ENCODE measurements at regions not wholly inside any gene's neighbourhood (a gene's known extent, or its start where the extent isn't known, plus 50 kb on each side); places are given as distances from the start of the nearest gene placed in this dataset.
"Not testable (repeated sequence)": the region's sequence is repeated elsewhere in the genome, so short reads cannot be mapped to it uniquely, and the experiment has no call there.

DNA sequence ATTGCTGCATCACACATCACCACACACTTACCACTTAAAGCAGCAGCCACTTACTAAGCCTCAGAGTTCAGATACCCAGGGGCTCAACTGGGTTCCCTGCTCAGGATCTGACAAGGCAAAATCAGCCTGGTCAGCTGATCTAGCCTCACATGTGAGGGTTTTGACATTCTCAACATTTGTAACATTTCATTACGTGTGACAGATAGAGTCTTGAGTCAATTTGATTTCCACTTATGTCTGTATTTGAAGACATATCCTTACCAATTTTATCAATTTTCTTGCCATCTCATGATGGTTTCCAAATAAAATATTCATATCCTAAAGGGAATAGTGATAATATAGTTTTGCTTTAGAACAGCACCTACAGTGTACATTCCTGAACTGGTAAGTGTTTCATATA is 494.7 kb upstream of the PFKP start:
- no peak for DNase-seq

DNA sequence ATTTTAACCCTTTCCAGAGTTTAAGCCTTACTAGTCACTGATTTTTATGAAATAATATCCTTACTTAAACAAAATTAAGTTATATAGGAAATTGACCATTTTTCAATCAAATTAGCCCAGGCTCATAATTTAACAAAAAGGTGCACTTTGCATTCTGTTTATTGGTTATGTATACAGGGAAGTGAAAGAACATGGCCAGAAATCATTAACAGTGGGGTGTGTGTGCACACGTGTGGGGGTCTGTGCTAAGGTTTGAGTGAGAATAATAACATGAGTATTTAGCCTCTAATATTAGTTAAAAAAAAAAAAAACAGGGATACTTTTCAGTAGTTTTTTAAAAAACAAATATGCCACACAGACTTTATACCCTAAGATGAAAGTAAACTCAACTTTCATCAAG is 510.5 kb upstream of the PFKP start:
- no peak for DNase-seq

DNA sequence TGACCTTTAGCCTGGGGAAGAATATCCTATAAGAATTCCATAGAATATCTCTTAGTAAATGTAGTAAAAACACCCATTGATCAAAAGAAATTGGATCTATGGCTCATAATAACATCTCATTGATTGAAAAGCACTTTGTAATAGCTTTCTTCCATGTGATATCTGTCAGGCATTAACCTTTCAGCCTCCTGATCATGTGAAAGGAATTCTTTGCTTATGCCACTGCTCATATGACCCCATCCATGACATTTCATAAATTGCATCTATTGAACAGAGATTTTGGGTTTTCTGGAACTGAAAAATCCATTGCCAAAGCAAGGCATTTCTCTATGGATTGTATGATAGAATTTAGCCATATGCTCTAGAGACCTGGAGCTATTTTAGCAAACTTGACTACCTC is 519.3 kb upstream of the PFKP start:
- DNase-seq = no peak

DNA sequence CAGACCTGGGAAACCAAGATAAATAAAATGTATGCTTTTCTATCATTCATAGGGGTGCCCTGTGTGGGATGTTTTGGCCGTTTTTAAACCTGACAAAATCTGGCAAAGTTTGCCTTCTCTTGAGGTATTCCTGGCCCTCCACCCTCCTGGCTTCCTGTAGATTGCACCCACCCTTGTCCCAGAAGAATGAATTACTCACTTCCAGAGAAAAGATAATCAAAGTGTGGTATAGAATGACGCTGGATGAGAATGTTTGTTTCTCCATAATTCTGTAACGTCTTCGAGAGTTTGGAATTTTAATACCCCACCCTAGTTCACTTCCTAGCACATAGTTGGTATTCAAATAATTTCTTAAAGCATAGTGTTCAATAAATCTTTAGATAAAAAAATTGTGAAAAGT is 519.7 kb upstream of the PFKP start:
- DNase-seq = no peak

DNA sequence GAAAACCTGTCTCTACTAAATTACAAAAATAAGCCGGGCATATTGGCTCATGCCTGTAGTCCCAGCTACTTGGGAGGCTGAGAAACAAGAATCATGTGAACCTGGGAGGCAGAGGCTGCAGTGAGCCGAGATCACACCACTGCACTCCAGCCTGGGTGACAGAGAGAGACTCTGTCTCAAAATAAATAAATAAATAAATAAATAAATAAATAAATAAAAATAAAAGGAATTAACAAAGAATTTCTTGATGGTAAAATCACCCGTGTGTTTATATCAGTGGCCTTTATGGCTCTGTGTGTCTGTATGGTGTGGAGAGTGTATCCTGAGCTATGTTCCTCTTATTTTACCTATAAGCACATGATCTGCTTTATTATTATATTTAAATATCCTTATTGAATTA is 520.5 kb upstream of the PFKP start:
- DNase-seq = not testable (repeated sequence)

DNA sequence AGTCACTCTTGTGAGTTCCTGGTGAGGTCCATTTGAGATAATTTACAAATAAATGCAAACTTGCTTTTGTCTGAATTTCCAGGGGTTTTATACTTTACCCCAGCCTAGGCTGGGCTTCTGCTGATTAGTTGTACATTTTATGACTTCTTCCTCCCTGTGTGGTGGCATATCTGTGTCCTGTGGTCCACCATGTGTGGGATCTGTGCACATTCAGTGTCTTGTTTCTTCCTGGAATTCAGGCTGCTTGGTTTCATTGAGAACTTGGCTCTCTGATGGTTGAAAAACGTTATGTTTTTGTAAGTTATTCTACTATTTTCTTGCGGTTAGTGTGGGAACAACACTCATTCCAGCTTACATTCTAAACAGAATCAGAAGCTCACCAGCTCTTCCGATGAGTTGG is 523.4 kb upstream of the PFKP start:
- no peak for DNase-seq

DNA sequence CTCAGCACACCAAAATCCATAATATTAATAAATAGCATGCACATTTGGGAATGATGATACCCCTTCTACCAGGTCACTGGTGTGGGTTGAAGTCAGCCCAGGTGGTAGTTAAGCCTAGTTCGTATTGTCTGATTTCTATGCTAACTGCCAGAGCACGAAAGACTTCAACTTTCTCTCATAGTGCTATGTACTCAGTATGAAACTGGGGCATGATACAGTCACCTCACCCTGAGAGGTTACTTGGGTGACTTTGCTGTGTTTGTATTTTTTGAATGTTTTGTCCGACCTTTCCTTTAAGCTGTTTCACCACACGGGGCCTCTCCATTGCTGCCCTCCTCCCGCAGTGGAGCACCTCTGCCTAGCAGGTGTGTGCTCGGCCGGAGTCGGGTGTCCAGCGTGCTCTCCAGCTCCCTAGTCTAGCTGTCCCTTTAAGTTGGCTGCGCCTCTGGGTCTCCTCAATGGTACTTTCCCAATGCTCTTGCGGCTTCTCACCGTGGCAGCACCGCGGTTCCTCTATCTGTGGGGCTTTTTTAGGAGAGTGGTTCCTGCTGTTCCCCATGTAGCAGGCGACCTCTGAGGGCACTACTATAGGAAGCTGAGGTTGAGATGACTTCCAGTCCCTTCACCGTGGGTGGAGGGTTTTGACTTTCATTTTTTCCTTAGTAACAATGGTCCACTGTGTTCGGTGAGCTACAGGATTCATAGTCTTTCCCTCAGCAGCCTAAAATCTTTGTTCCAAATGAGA is 524.0 kb upstream of the PFKP start:
- no peak for DNase-seq

DNA sequence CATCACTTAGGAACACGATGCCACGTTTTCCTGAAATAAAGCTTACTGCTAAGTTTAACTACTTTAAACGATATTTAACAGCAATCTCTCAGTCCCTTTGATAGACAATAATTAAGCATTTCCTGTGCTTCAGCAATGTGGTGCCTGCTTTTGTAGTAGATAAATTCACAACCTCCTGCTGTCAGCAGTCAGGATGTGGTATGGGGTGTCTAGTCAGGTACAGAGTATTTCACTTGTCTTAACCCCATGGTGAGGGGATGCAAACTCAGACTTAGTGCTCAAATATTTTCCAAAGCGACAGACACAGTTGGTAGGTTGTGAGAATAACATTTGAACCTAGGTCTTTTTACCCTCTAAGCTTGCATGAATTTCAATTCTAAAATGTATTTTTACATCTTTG is 526.2 kb upstream of the PFKP start:
- DNase-seq = no peak

DNA sequence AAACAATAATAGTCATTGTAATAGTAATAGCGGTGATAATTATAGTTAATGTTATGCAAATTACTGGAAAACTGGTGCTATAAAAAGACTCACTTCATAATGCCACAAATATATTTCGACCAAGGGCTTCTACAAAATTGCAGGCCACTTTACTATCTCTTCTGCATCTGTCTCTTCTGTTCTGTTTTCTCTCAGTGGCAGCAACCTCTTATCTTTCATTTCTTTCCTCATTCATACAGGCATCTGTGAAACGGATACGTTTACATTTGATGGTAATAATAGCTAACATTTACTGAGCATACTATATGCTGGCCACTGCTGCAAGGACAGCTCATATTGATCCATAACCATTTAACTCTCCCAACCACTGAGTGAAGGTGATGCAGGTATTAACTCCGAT is 537.4 kb upstream of the PFKP start:
- no peak for DNase-seq

DNA sequence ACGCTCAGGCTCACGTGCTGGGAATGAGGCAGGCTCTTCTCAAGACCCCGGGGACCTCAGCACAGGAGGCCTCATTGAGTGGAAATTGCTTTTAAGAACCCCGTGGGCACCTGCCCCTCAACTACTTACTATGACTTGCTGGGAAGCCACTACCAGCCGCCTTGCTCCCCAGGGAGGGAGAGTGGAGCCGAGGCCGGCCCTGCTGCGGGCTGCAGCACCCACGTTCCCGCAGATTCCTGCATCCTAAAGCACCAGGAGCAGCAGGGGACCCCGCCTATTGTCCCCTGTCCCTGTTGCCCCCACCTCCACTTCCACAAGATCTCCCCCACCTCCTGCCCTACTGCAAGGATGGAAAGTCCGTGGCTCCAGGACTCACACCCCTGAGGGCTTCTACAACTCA is 541.6 kb upstream of the PFKP start:
- DNase-seq = no peak

DNA sequence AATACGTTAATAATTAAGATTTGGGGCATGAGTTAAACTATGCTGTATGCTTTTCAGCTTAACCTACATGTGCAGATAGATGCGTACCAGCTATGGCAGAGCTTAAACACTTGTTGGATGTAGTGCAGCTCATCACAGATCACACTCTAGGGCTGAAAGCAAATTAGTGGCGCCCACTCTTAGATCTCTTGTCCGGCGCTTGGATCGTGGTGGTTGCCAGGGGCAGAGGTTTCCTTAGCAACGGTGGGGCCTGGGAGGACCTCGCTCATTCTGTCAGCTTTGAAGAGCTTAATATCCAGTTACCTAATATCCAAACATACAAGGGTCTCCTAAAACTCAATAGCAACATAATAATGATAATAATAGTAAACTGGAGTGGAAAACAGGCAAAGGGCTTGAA is 548.2 kb upstream of the PFKP start:
- no peak for DNase-seq

DNA sequence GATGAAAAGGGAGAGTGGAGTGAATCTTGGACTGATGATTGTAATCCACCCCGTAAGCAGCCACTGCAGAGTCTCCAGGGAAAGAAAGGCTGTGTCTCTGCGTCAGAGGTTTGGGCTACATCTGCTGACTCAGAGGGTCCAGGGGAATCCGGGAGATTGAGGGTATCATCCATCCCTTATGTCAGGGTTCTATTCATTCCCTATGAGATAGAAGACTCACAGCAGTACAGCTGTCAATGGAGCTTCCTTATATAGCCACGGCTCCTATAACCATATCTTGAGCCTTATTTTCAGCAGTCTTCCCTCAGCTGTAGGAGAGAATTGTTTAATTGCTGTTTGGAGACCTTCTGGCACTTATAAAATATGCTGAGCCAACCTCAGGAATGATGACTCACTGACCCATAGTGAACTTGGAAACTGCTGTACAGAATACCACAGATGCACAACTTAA is 558.2 kb upstream of the PFKP start:
- DNase-seq = no peak

DNA sequence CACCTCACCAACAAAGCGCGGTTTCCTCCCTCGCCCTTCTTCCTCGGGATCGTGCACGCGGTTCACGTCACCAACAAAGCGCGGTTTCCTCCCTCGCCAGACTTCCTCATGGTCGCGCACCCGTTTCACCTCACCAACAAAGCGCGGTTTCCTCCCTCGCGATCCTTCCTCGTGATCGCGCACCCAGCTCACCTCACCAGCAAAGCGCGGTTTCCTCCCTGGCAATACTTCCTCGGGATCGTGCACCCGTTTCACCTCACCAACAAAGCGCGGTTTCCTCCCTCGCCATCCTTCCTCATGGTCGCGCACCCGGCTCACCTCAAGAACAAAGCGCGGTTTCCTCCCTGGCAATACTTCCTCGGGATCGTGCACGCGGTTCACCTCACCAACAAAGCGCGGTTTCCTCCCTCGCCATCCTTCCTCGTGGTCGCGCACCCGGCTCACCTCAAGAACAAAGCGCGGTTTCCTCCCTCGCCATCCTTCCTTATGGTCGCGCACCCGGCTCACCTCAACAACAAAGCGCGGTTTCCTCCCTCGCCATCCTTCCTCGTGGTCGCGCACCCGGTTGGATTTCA is 565.9 kb upstream of the PFKP start:
- DNase-seq = not testable (repeated sequence)

DNA sequence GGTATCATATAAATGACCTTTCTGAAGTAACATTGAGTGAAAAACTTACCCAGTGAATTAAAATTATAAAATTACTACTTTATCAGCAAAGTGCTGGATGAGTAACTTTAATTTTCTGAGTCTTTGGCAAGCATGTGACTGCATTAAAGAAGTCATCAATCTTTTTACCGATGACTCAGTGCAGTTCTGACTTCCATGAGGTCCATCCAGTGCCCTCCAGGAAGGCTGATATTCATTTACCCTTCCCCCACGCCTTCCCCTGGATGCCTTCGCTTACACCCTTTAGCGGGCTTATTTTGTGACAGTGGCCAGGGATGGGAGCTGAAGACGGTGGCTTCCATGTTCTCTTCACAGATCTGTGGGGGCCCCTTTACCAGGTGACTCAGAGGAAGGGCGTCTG is 572.9 kb upstream of the PFKP start:
- no peak for DNase-seq

DNA sequence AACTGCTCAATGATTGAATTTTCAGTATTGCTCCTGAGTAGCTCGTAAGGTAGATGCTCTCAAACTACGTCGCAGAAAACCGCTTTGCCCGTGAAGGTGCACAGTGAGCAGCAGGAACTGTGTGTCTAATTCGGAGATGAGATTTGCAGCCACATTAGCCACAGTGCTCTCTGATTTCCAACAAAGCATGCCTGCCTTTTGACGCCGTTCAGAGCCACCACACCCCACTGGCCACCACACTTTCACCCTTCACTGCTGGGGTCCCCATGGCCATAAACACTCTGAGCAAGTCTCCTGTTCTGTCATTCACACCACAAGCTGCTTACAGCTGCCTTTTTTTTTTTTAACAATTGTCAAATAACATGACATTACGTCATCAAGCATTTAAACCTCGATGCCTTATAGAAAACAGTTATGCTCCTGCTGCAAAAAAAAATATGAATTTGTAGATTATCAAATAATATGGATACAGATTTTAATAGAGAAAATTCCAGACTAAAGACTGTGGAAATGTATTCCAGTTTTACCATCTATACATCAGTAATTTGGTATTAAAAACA is 578.8 kb upstream of the PFKP start:
- DNase-seq = no peak

DNA sequence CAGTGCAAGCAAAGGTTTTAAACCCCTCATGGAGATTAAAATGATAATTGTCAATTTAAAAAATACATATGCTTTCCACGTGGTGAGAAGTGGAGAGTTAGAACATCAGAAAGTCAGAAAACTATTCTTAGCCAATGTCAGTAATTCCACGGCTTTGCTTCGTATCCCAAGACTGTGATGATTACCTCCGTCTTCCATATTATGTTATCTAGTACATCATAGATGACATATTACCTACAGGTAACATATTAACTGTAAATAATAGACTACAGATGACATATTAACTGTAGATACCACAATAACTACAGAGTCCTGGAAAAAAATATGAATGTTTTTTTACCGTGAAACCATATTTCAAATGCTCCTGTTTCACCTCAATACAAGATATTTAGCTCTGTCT is 579.4 kb upstream of the PFKP start:
- DNase-seq = no peak

DNA sequence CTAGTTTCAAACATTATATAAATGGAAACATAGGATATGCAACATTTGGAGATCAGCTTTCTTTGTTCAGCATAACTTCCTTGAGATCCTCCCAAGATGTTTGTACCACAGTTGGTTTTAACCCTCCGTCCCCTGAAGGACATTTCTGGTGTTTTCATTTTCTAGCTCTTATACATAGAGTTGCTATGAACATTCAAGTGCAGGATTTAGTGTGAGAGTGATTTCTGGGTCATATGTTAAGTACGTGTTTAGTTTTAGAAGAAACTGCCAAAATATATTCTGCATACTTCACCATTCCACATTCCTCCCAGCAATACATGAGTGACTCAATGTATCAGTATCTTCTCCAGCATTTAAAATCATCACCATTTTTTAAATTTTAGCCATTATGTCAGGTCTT is 588.7 kb upstream of the PFKP start:
- DNase-seq = no peak

DNA sequence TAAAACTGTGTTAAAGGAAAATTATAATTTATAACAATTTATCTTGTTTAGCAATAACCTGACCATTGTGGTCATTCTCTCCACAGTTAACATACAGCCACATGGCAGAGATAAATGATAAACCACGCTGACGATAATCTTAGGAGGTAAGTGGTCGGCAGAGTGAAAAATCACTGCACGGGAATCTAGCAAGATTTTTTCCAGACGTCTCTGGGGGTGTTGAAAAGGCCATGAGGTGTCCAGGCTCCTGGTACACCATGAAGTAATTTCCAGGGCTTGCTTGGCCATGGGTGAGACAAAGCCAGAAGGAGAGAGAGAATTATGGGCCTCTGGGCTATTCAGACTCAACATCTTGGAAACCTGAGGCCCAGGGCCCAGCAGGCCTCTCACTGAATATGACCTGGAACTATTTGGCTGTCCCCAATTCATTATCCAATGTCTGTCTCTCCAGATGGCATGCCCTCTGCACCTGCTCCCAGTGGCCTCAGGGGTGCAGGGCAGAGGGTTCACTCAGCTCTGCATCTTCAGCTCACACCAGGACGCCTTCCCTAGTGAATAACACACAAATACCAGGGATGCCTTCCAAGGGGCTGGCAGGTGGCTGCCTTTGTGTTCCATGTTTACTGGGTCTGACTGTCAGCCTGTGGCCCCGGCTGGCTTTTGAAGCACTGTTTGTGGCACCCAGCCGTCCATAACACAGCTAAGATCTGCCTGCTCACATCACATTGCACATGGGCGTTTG is 590.4 kb upstream of the PFKP start:
- DNase-seq = no peak

DNA sequence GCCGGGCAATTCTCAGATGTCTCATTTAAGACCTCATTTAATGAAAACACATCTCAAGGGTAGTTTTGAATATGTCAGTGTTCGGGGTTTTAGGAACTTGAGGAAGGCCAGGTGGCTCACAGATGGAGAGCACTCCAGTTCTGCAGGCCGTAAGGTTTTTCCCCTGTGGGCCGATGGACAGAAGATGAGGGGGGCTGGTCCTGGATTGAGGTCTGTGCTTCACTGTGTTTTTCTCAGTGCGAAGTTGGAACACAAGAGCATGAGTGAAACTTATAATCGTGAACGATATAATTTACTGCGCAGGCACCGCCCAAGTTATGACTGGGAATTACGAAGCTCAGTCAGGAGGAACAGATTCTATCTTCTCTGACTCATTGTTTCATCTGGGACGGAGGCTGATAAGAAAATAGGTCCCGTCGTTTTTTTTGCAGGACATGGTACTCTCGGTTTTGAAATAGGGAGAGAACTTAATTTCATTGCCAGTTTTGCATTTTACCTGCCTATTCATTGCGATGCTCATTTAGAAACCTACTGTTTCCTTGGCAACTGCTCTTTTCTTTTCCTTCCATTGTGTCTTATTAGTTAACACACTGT is 591.0 kb upstream of the PFKP start:
- no peak for DNase-seq

DNA sequence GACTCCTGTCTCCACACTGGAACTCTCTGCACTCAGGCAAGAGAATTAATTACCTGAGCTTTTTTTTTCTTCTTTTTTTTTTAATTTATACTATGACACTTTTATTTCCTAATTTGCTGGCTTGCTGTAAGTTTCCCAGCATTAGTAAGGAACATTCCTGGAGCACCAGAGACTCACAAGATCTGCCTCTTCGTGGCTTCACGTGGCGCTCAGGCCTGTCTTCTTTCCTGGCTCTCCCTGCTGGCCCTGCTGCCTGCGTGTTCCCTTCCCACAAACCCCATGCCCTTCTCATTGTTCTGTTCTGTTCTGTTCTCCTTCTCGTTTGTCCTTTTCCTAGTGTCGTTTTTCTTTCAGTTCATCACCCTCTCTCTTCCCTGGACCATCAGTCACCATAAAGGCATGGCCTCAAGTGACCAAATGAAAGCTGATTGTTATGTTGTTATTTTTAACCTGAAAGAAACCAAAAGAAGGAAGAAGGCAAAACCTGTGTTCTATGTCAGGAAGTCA is 591.6 kb upstream of the PFKP start:
- DNase-seq = no peak

DNA sequence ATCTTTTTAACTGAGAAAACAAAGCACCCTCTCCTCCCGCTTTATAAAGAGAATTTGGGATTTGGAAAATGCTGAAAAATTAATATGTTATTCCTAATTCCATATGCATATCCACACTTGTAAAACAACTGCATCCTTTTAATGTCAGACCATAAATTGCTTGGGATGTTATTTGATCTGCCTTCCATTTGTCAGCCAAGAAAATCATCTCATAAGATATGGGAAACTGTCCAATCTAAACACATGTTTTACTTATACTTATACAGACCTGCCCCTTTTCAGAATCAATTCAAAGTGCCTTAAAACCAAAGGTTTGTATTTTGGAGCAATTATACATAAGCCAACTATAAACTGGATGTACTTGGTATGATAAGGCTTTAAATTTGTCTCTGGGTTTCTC is 595.5 kb upstream of the PFKP start:
- no peak for DNase-seq

DNA sequence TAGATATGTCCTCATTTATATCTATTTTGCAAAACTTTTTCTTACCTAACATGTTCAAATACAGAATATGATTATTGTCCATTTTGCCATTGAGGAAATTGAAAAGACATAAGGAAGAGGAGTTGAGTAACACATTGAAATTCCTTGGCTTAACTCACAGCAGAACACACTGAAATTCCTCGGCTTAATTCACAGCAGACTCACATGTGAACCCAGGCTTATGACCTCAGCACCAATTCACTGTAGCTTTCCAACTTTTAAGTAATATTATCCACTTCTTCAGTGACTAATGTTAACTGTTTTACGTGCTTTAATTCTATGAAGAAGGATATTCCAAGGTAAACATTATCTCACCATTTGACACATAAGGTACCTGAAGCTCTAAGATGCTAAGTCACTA is 597.5 kb upstream of the PFKP start:
- DNase-seq = no peak

All from anterior cingulate cortex (tissue), 58 donors.